PC-3 (cell line): ENCODE measurements at regions not wholly inside any gene's neighbourhood (a gene's known extent, or its start where the extent isn't known, plus 50 kb on each side); places are given as distances from the start of the nearest gene placed in this dataset.
"Not testable (repeated sequence)": the region's sequence is repeated elsewhere in the genome, so short reads cannot be mapped to it uniquely, and the experiment has no call there.

Experiments used
- ATAC-seq: fragments of 200-7000 bp; cut with Tn5 transposase; 2 replicates; pipeline ENCODE4 v1.9.1; 2020; ENCODE audit warnings: mild to moderate bottlenecking, moderate library complexity
- BruUV-seq: library from RNA; stranded (reverse); fragments of 400-500 nt; replicated peaks from 2 replicates; lab custom pipeline; 2021; lab: Mats Ljungman, UMichigan
- CTCF ChIA-PET: fragments of 300-600 bp; sonication (Branson Sonifier 250); formaldehyde crosslinking; loops from one replicate; lab custom pipeline; 2022; ENCODE audit warnings: antibody characterized with exemption; lab: Charles Lee
- POLR2A ChIA-PET: fragments of 300-600 bp; sonication (Branson Sonifier 250); formaldehyde crosslinking; loops from one replicate; lab custom pipeline; 2022; ENCODE audit warnings: antibody characterized with exemption; ENCODE audit not compliant: unreplicated experiment; lab: Charles Lee
- DNase-seq: peaks from one replicate; pipeline ENCODE4 v3.0.0-alpha.2; 2015
- H2AFZ ChIP-seq: fragments of 300-600 bp; sonication (generic); 2 replicates; pipeline ENCODE4 v1.6.0; 2016; ENCODE audit warnings: antibody characterized with exemption, low read length
- H3F3A ChIP-seq: fragments of 300-600 bp; sonication (generic); one replicate; pipeline ENCODE4 v1.6.0; 2017; ENCODE audit warnings: antibody characterized with exemption, low read length, control low read depth, mild to moderate bottlenecking; ENCODE audit not compliant: unreplicated experiment
- H3K27ac ChIP-seq: fragments of 300-600 bp; sonication (generic); 2 replicates; pipeline ENCODE4 v1.5.1; 2016; ENCODE audit warnings: mild to moderate bottlenecking, low read length
- H3K27me3 ChIP-seq: fragments of 300-600 bp; sonication (generic); 2 replicates; pipeline ENCODE4 v1.6.1; 2016; ENCODE audit warnings: low read length, mixed read lengths
- H3K36me3 ChIP-seq: fragments of 300-600 bp; sonication (generic); 2 replicates; pipeline ENCODE4 v1.6.1; 2016; ENCODE audit warnings: low read depth, mixed run types, low read length, mixed read lengths
- H3K4me1 ChIP-seq: fragments of 300-600 bp; sonication (generic); 2 replicates; pipeline ENCODE4 v1.5.1; 2016; ENCODE audit warnings: low read length; ENCODE audit not compliant: insufficient read depth
- H3K4me2 ChIP-seq: fragments of 300-600 bp; sonication (generic); 2 replicates; pipeline ENCODE4 v1.6.0; 2016; ENCODE audit warnings: low read length
- H3K4me3 ChIP-seq: fragments of 300-600 bp; sonication (generic); 2 replicates; pipeline ENCODE4 v1.5.1; 2016; ENCODE audit warnings: mild to moderate bottlenecking, low read length, mixed read lengths
- H3K79me2 ChIP-seq: fragments of 300-600 bp; sonication (generic); 2 replicates; pipeline ENCODE4 v1.6.1; 2017; ENCODE audit warnings: low read length, mixed read lengths
- H3K9ac ChIP-seq: fragments of 300-600 bp; sonication (generic); 2 replicates; pipeline ENCODE4 v1.6.0; 2016; ENCODE audit warnings: mild to moderate bottlenecking, low read length
- H3K9me2 ChIP-seq: fragments of 300-600 bp; sonication (generic); replicated peaks from 2 replicates; pipeline ENCODE4 v1.6.1; 2016; ENCODE audit warnings: mixed run types, low read length, mixed read lengths
- H3K9me3 ChIP-seq: fragments of 300-600 bp; sonication (generic); 2 replicates; pipeline ENCODE4 v1.6.1; 2016; ENCODE audit warnings: low read length, mixed read lengths
- H4K20me1 ChIP-seq: fragments of 300-600 bp; sonication (generic); 2 replicates; pipeline ENCODE4 v1.6.1; 2016; ENCODE audit warnings: low read length, mixed read lengths
- EZH2 ChIP-seq: fragments of 300-600 bp; sonication (generic); IDR thresholded peaks from one replicate; pipeline ENCODE4 v1.6.1; 2017; ENCODE audit warnings: antibody characterized with exemption, mild to moderate bottlenecking, low read length; ENCODE audit not compliant: unreplicated experiment
- EZH2phosphoT487 ChIP-seq: fragments of 300-600 bp; sonication (generic); IDR thresholded peaks from 2 replicates; pipeline ENCODE4 v1.6.1; 2018; ENCODE audit warnings: mild to moderate bottlenecking, antibody characterized with exemption, low read length, borderline replicate concordance
- intact Hi-C: fragments of 100-400 bp; cut with micrococcal nuclease; formaldehyde crosslinking; loops from 2 replicates; pipeline ENCODE4 v1.9.0; 2023
- TF ChIP-seq, protein P1 (sequence below): fragments of 300-600 bp; sonication (generic); conservative IDR thresholded peaks from 2 replicates; pipeline ENCODE4 v1.5.1; 2017; ENCODE audit warnings: antibody characterized with exemption, low read depth, mild to moderate bottlenecking, low read length

DNA sequence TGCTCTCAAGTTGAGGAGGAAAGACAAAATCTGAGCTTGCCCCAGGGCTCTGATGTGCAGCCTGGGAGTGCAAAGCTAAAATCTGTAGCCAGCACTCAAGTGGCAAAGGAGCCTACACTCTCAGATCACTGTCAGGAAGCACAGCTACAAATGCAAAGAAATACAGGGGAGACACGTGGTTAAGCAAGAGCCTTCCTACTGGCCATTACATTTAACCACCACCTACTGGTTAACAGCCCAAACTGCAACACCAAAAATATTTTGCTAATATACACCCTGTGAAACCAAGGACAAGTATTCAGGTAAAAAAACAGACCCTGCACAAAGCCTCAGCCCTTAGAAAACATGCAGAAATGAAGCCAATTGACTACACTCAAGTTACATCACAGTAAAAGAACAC, 170.4 kb upstream of the FGF16 start:
- Histone ChIP-seq H3K9me3 (no peaks in the 10 kb centered on the region), H3K9me2 (no peaks in the 10 kb centered on the region), H3K27ac (no peak overlapping the region), H3F3A (no peaks in the 10 kb centered on the region), H2AFZ (peak overlapping the region; percentile 26; the same call in 1 of the 2 replicates), H3K9ac (no peak overlapping the region), H3K36me3 (no peaks in the 10 kb centered on the region), H3K27me3 (no peaks in the 10 kb centered on the region), H4K20me1 (no peaks in the 10 kb centered on the region), H3K4me1 (no peaks in the 10 kb centered on the region), H3K4me3 (no peak overlapping the region), H3K79me2 (no peaks in the 10 kb centered on the region), H3K4me2 (no peak overlapping the region)
- intact Hi-C loops = no loop called here
- ChIA-PET CTCF (no interaction called here), POLR2A (no interaction called here)
- DNase-seq = peak; percentile 5
- BruUV-seq = no TSS peak
- TF ChIP-seq EZH2phosphoT487 (no peak), EZH2 (no peak)
- TF ChIP-seq, protein P1, sequence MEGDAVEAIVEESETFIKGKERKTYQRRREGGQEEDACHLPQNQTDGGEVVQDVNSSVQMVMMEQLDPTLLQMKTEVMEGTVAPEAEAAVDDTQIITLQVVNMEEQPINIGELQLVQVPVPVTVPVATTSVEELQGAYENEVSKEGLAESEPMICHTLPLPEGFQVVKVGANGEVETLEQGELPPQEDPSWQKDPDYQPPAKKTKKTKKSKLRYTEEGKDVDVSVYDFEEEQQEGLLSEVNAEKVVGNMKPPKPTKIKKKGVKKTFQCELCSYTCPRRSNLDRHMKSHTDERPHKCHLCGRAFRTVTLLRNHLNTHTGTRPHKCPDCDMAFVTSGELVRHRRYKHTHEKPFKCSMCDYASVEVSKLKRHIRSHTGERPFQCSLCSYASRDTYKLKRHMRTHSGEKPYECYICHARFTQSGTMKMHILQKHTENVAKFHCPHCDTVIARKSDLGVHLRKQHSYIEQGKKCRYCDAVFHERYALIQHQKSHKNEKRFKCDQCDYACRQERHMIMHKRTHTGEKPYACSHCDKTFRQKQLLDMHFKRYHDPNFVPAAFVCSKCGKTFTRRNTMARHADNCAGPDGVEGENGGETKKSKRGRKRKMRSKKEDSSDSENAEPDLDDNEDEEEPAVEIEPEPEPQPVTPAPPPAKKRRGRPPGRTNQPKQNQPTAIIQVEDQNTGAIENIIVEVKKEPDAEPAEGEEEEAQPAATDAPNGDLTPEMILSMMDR = peak; percentile 39
- no peak for ATAC-seq

DNA sequence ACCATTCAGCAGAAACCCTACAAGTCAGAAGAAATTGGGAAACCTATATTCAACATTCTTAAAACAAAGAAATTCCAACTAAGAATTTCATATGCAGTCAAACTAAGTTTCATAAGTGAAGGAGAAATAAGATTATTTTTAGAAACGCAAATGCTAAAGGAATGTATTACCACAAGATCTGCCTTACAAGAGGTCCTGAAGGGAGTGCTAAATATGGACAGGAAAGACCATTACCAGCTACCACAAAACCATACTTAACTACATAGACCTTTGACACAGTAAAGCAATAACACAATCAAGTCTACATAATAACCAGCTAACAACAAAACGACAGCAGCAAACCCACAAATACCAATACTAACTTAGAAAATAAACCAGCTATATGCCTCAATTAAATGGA, 169.3 kb upstream of the FGF16 start:
- no peaks in the 10 kb centered on the region for H3K9me3 ChIP-seq
- POLR2A ChIA-PET = no interaction called here
- no peak overlapping the region for H3K27ac ChIP-seq
- H4K20me1 ChIP-seq = no peaks in the 10 kb centered on the region
- H3K9me2 ChIP-seq = no peaks in the 10 kb centered on the region
- CTCF ChIA-PET = no interaction called here
- intact Hi-C loops = no loop called here
- H2AFZ ChIP-seq = no peak overlapping the region
- H3K9ac ChIP-seq = no peak overlapping the region
- ATAC-seq (no peak), DNase-seq (no peak)
- TF ChIP-seq, protein P1 = no peak
- no peaks in the 10 kb centered on the region for H3K79me2 ChIP-seq
- H3K27me3 ChIP-seq = no peaks in the 10 kb centered on the region
- no TSS peak for BruUV-seq
- H3K4me2 ChIP-seq = no peak overlapping the region
- no peaks in the 10 kb centered on the region for H3K4me1 ChIP-seq
- no peaks in the 10 kb centered on the region for H3K36me3 ChIP-seq
- H3K4me3 ChIP-seq = no peak overlapping the region
- H3F3A ChIP-seq = no peaks in the 10 kb centered on the region

DNA sequence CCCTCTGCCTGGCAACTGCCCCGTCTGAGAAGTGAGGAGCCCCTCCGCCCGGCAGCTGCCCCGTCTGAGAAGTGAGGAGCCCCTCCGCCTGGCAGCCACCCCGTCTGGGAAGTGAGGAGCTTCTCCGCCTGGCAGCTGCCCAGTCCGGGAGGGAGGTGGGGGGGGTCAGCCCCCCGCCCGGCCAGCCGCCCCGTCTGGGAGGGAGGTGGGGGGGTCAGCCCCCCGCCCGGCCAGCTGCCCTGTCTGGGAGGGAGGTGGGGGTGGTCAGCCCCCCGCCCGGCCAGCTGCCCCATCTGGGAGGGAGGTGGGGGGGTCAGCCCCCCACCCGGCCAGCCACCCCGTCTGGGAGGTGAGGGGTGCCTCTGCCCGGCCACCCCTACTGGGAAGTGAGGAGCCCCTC, 167.8 kb upstream of the FGF16 start:
- H3K9me2 ChIP-seq, H3K79me2 ChIP-seq, H4K20me1 ChIP-seq, H3K4me3 ChIP-seq, POLR2A ChIA-PET, H3K4me1 ChIP-seq, H3K36me3 ChIP-seq, H3K27me3 ChIP-seq, intact Hi-C loops, BruUV-seq, H3K9ac ChIP-seq, CTCF ChIA-PET, H3F3A ChIP-seq, H3K4me2 ChIP-seq, DNase-seq, H3K9me3 ChIP-seq, H2AFZ ChIP-seq, H3K27ac ChIP-seq, ATAC-seq: not testable (repeated sequence)
